UCSD-AML1 (cell line): ENCODE measurements at regions not wholly inside any gene's neighbourhood (a gene's known extent, or its start where the extent isn't known, plus 50 kb on each side); places are given as distances from the start of the nearest gene placed in this dataset.
"Not testable (repeated sequence)": the region's sequence is repeated elsewhere in the genome, so short reads cannot be mapped to it uniquely, and the experiment has no call there.

Experiments
- DNase-seq: peaks from one replicate; lab custom pipeline; 2025; ENCODE audit not compliant: unreplicated experiment; lab: John Stamatoyannopoulos, UW

- DNase-seq: no peak
Observed at GRCh38 chr2:142758973-142759372, 118.5 kb upstream of the KYNU start.

GRCh38 chr2:142757111-142757510, 120.4 kb upstream of the KYNU start:
- DNase-seq: no peak

GRCh38 chr2:142756430-142756829, 121.0 kb upstream of the KYNU start:
- DNase-seq: no peak

GRCh38 chr2:142755191-142755590, 122.3 kb upstream of the KYNU start:
- no peak for DNase-seq

DNA sequence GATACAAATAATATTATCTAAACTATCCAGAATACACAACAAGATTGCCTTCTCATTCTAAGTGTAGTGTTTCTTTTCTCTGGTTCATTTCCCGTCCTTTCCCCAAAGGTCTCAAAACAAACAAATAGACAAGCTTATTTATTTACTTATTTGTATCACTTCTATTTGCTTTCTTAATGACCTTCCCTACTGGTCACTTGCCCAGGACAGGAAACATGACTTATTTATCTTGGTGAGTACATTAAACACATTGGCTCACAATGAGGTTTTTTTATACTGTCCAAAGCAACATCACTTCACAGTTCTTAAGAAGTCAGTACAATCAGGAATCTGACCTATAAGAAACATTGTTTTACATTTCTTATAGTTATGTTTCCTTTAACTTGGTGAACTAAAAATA, 123.3 kb upstream of the KYNU start:
- no peak for DNase-seq

DNA sequence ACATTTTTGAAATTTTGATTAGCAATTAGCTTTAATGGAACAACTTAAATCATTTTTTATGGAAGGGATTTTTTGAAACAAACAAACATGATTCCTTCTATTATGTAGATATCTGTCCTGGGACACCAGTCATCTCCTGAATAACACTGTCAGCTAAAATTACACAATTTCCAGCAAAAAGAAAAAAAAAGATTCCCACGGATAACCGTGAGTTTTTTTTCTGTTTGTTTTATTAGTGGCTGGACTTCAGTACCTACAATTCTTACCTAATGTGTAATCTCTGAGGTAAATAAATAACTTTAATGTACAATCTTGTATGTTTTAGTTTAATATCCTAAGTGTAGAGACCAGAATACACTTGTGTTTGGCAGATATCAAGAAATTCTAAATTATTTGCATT, 126.6 kb upstream of the KYNU start:
- DNase-seq: no peak

DNA sequence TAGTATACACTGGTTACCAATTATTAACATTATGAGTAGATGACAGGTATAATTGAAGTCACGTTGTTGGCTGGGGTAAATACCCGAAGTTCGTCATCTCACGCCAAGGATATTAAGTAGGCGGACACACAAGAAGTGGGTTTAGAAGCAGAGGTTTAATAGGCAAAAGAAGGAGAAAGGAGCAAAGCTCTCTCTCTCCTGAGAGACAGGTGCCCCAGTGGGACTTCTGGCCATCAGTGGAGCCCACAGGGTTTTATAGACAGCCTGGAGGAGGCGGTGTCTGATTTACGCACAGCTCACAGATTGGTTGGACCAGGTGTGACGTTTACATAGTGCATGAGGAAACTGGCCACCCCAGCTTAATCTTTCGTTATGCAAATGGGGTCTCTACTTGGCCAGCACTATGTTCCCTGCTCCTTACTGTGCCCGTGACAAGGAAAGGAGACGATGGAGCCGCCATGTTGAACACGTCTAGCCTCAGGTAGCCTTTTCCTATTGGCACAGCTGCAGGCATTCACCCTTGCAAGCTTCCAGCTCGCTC, 128.8 kb upstream of the KYNU start:
- DNase-seq: no peak

DNA sequence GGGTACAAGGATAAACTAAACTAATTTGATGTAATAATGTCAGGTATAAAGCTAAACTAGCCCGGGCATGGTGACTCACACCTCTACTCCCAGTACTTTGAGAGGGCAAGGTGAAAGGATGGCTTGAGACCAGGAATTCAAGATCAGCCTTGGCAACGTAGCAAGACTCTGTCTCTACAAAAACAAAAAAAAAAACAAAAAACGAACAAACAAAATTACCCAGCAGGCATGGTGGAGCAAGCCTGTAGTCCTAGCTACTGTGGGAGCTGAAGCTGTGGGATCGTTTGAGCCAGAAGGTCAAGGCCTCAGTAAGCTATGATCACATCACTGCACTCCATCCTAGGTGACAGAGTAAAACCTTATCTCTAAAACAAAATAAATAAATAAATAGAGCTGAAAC, 131.8 kb upstream of the KYNU start:
- DNase-seq: no peak

GRCh38 chr2:142742371-142743214, 134.9 kb upstream of the KYNU start:
- no peak for DNase-seq

DNA sequence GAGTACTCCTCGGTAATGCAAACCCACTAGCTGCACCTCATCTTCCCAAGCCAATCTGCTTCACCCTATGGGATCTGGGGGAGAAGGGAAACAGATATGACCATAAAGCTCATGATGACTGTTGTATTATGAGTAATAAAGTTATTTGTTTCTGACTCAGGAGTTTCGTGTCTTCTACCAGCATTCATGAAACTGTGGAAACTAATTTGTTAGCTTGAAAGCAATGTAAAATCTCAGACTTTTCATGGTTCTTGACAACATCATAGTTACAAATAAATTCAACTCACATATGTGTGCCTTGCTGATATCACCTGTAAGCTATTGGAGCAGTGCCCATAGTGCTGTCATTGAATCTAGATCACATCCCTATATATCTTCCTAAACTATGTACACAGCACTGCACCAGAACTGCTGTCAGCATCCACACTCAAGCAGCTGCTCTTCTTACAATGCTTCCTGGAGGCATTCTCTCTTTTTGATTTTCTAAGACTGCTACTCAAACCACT, 135.6 kb upstream of the KYNU start:
- no peak for DNase-seq

GRCh38 chr2:142734770-142735169, 142.7 kb upstream of the KYNU start:
- DNase-seq: no peak

GRCh38 chr2:142734231-142734630, 143.2 kb upstream of the KYNU start:
- no peak for DNase-seq

- not testable (repeated sequence) for DNase-seq
Observed at GRCh38 chr2:142729814-142730213, 147.7 kb upstream of the KYNU start.

- not testable (repeated sequence) for DNase-seq
Observed at GRCh38 chr2:142727821-142728478, 149.5 kb upstream of the KYNU start.

DNA sequence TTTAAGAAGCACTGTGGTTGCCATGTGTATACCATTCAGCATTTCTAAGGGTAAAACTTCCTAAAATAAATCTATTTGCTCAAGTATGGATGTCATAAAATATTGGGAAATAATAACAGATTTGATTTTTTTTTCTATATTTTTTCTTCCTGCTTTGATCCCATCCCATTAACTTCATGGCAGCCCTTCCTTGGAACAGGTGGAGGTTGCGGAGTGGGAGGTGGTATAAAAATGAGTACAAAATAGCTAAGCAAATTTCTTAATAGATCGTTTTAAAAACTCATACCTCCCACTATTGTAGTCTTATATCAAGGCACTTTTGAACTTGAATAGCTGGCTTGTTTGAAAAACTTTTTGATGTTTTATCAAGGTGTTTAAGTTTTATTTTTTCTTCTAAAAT, 152.1 kb upstream of the KYNU start:
- no peak for DNase-seq

- no peak for DNase-seq
Observed at GRCh38 chr2:142724713-142725349, 152.6 kb upstream of the KYNU start.

DNA sequence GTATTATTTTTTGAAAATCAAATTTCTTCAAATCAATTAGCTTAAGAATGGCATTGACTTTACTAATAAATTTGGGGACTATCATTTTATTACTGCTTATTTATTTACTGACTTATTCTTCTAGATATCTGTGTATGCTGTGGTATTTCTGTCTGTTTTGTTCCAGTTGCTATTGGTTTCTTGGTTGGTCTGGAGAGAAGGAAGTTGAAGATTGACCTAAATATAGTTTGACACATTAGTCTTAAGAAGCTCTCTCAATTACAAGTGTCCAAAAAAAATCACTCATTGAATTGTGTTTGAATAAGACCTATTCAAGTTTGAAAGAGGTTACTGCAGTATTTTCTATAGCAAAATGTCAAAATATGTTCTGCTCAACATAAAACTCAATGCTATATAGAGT, 153.3 kb upstream of the KYNU start:
- DNase-seq: no peak

DNA sequence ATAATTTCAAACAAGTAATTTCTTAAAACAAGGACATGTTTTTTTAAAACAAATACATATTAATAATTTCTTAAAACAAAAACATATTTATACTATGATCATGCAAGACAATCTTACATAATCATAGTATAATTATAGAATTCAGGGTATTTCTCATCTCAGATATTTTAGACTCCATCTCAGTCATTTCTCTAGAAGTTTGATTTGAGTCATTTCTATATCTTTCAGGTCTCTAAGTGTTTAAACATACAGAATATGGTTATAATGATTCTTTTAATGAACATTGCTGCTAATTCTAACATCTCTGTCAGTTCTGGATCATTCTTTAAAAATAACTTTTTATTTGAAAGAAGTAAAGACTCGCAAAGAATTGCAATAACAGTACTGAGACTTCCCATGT, 154.2 kb upstream of the KYNU start:
- no peak for DNase-seq

- DNase-seq: no peak
Observed at GRCh38 chr2:142722569-142722968, 154.9 kb upstream of the KYNU start.

GRCh38 chr2:142722086-142722485, 155.4 kb upstream of the KYNU start:
- DNase-seq: no peak

DNA sequence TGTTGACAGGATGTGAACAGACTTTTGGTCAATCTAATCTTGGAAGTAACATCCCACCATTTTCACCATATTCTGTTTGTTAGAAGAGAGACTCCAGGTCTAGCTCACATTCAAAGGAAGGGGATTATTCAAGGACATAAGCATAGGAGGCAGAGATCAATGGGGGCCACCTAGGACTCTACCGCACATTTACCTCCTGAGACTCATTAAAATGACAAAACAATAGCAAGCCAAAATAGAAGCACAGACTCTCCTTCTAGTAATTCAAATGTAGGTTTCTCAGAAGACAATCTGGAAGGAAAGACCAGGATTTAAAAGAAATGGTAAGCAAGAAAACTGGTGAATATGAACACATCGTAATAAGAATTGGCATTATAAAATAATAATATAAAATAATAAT, 156.4 kb upstream of the KYNU start:
- no peak for DNase-seq
